GM12875 (cell line): ENCODE measurements at regions not wholly inside any gene's neighbourhood (a gene's known extent, or its start where the extent isn't known, plus 50 kb on each side); places are given as distances from the start of the nearest gene placed in this dataset.

Source experiments
- H3K4me3 ChIP-seq: one replicate; pipeline ENCODE4 v1.5.1; 2011; ENCODE audit warnings: low read depth, low read length, control low read depth
- CTCF ChIP-seq: IDR thresholded peaks from 2 replicates; pipeline ENCODE4 v1.5.1; 2011; ENCODE audit warnings: low read depth, mild to moderate bottlenecking, control low read depth, inconsistent platforms, low read length, moderate library complexity, borderline replicate concordance; ENCODE audit not compliant: insufficient read depth

- TF ChIP-seq CTCF = no peak
- no peak overlapping the region for H3K4me3 ChIP-seq
Measured at GRCh38 chr13:99725644-99726043, 224.4 kb downstream of the TM9SF2 start.

- no peak for TF ChIP-seq CTCF
- no peak overlapping the region for H3K4me3 ChIP-seq
Measured at GRCh38 chr13:99724633-99725517, 223.6 kb downstream of the TM9SF2 start.

GRCh38 chr13:99723878-99724277 is 222.6 kb downstream of the TM9SF2 start:
- no peak for TF ChIP-seq CTCF
- H3K4me3 ChIP-seq = no peak overlapping the region

- TF ChIP-seq CTCF = no peak
- H3K4me3 ChIP-seq = no peak overlapping the region
Measured at GRCh38 chr13:99722931-99723330, 221.7 kb downstream of the TM9SF2 start.

- TF ChIP-seq CTCF = no peak
- H3K4me3 ChIP-seq = no peak overlapping the region
Measured at GRCh38 chr13:99722338-99722818, 221.1 kb downstream of the TM9SF2 start.

- no peak overlapping the region for H3K4me3 ChIP-seq
- TF ChIP-seq CTCF = no peak
Measured at GRCh38 chr13:99721606-99722337, 220.5 kb downstream of the TM9SF2 start.
